LNCAP (cell line): ENCODE measurements at regions not wholly inside any gene's neighbourhood (a gene's known extent, or its start where the extent isn't known, plus 50 kb on each side); places are given as distances from the start of the nearest gene placed in this dataset.

ENCODE experiments used
- CTCF ChIP-seq: fragments of 450-650 bp; IDR thresholded peaks from 2 replicates; pipeline ENCODE4 v1.5.1; 2017; ENCODE audit warnings: mild to moderate bottlenecking

DNA sequence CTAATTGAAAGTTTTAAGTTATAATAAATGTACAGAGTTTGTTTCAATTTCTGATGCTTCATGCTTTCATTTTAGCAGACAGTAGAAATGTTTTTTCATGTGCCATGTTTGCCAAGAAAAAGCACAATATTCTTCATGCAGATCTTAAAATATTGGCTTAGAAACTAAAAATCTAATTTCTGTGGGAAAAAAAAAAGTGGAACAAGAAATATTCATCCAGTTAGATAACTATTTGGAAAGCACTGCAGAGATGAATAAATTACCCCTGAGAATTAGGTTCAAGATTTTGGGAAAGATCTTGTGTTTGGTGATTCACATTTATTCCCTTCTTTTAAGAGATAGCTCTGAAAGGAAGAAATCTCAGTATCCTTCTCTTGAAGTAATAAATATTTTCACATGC, 912.5 kb downstream of the C4orf33 start:
- no peak for TF ChIP-seq CTCF

DNA sequence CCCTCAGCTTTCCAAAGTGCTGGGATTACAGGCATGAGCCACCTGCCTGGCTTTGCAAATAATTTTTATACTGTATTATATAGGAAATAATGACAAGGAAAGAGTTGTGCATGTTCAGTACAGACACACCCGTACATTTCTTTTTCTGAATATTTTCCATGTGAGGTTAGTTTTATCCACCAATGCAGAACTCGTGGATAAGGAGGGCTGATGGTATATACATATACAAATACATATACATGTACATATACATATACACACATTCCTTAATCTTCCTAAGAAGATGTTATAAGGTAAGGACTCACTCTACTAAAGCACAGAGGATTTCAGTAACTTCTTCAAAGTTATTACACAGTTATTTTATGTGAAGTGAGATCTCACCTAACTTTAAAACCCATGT, 925.8 kb downstream of the C4orf33 start:
- TF ChIP-seq CTCF = no peak

- TF ChIP-seq CTCF = no peak
These were observed 927.1 kb downstream of the C4orf33 start for GRCh38 chr4:130023088-130023487.

- TF ChIP-seq CTCF = no peak
These were observed 929.7 kb downstream of the C4orf33 start for GRCh38 chr4:130025701-130026100.

DNA sequence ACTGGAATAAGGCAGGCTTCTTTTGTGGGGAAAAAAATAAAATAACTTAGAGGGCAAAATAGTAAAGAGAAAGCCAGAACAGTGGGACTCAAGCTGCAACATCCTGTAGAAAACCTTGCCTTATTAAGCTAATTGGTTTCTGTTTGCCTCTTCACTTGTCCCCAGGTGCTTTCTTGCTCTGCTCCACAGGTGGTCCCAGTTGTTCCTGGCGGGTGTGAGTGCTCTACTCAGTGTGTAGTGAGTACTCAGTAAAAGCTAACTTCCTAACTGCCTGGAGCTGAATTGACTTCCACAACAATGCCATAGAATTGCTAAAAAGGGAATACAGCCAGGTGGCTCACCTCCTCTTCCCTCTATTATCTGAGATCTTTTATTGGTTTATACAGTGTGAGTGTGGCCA, 930.2 kb downstream of the C4orf33 start:
- TF ChIP-seq CTCF = no peak

- TF ChIP-seq CTCF = no peak
These were observed 932.0 kb downstream of the C4orf33 start for GRCh38 chr4:130027973-130028372.

- no peak for TF ChIP-seq CTCF
These were observed 932.6 kb downstream of the C4orf33 start for GRCh38 chr4:130028552-130028951.

DNA sequence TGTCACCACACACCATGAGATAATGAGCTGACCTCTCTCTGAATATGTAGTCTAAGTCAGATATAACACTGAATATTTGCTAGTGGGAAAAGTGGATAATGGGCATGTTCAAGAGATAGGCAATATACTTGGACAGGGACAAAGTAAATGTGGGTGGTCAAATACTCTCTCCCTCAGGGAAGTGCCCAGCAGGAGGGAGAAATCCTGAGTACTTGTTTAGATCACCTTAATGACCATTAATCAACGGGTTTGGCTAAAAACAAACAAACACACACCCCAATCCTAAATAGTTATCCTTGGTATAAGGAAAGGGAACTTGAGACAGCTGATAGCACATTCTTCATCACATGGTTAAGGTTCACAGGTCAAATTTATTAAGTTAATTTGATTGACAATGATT, 933.5 kb downstream of the C4orf33 start:
- TF ChIP-seq CTCF = no peak
